ENCODE measurements at regions not wholly inside any gene's neighbourhood (a gene's known extent, or its start where the extent isn't known, plus 50 kb on each side); places are given as distances from the start of the nearest gene placed in this dataset.
"Not testable (repeated sequence)": the region's sequence is repeated elsewhere in the genome, so short reads cannot be mapped to it uniquely, and the experiment has no call there.

DNA sequence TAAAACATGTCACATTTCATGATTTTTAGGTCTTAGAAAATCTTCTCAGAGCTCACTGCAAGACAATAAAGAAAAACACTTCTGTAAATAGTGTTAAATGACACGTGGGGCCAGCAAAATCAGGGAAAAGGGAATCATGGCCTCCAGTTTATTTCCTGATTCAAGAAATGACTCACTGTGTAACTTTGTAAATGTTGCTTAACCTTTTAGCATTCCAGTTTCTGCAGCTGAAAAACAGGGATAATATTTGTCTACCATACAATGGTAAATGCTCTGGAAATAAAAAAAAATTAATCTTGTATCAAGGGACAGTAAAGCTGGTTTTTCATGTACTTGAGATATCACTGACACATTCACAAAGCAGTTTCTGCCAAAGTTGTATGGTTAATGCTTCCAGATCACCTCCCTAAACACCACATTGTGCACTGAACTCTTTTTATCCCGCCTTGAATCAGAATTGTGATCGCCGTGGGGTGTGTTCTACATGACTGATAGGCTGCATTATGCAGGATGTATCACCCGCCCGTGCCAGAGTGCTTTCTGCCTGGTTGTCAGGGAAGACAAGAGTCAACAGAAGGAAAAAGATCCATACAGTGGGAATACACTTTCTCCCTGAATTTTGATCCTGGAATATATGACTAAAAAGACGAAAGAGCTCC, 238.8 kb downstream of the IKZF2 start:
- DNase-seq = no peak

DNA sequence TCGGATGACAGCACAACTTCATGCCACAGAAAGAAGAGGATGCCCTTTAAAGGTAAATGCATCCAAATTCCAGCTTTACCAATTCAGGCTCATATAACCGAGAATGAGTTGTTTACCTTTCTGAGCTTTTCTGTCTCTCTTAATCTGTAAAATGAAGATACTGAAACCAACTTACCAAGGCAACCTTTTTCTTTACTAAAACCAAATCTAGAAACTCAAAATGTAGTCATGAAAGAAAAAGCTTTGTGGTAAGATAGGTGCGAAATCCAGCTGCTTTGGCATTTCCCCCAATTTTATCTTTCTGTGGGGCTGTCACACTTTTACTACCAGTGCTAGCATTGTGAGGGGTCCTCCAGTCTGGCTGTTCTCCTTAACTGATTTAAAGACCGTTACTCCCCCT, 240.4 kb downstream of the IKZF2 start:
- DNase-seq = no peak

DNA sequence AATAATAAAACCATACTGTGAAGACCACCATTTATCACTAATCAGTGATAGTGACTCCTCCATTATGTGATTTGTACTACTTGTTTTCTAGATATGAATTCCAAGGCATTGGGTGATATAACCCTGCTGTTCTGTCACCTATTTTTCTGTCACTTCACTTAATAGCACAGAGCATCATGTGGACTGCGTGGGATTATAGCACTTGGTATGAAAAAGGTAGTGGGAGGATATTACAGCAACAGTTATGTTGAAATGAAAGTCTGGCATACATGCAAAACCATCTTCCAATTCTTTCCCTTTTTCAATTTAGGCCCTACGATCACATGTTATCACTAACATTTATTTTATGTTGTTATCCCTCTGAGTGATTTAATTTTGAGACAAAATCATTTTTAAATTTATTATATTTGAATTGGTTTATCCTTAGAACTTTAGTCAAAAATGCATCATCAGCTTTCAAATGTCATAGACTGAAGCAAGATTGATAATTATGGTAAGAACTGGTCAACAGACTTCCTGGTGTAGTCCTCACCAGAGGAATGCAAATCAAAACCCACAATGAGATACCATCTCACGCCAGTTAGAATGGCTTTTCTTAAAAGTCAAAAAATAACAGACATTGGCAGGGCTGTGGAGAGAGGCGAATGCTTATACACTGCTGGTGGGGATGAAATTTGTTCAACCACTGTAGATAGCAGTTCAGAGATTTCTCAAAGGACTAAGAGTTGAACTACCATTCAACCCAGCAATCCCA, 242.6 kb downstream of the IKZF2 start:
- no peak for DNase-seq

DNA sequence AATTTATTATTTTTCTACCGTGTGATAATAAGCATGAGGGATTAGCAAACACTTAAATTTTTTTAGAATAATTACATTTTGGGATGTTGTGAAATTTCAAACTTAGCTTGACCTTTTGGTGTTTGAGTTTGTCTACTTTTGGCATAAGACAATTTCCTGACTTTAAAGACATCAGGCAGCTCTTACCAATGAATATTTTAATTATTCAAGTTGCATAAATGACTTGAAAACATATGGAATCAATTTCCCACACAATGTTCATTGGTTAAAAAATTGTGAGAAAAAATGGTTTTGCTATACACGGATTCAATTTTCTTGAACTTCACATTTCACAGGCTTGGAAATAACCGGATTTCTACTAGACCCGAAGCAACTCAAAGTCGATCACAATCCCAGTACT, 243.4 kb downstream of the IKZF2 start:
- DNase-seq = no peak

DNA sequence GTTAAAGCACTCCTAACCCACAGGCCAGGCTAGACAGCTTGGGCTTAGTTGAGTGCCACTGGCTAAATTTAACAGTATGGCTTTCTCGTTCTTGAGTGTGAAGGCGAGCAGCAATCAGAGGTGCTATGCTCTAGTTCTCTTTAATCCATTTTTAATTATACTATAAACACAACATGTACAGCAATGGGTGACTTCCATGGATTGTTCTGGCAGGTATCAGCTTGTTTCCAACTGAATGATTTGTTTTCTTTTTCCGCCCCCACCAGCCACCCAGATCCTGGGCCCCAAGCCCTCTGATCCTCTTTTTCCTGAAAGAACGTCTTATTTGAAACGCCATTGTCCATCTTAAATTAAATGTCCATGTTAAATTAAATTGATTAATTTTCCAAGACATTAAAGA, 244.8 kb downstream of the IKZF2 start:
- DNase-seq = no peak

DNA sequence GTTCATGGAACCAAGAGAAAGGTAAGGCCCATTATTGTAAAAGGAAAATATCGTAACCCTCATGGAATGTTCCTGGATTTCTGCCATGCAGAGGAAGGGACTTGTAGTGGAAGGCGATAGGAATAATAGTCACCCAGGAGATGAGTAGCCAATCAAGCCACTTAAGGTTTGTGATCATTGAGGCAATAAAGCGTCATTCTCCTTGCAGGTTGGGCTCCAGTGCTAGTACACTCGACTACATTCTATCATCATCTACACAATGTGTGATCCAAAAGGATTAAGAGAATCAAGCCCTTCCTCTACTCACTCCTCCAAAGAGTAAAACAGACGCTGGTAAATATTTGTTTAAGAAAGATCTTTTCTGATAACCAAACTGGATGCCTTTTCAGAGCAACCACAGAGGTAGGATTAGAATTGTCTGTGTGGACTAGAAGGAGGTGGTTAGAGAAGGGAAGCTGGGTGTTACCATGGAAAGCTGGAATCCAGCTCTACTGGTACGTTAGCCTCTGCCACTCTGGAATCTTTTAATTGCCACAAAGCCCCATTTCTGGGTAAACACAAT, 245.7 kb downstream of the IKZF2 start:
- no peak for DNase-seq

DNA sequence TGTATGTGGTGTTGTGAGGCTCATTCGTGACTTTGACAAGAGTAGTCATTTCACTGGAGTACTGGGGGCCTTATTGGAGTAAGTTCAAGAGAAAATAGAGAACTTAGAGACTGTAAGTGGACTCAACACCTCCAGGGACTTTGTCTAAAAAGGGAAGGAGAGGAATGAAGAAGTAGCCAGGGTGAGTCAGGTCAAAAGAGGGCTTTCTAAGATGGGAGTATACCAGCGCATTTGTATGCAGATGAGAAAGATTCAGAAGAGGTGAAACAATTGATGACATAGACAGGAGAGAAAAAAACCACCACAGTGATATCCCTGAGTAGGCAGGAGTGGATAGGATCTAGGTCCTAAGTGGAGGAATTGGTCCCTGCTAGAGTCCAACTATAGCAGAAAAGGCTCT, 246.8 kb downstream of the IKZF2 start:
- DNase-seq = no peak

DNA sequence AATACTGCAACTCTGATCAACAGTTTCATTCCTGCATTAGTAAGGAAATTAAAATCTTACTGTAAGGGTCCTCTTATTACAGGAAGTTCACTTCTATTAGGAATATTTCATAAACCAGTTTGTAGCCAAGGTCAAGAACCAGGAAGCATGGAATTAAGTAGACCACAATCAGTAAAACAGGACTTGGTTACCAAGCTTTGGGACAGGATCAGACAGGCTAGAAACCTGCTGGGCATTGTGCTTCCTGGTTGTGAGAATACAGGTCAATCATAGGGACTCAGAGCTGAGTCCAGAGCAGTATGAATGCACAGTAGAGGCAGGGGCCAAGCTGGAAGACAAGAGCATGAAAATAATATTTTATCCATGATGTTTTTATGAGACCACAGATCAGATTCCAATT, 248.0 kb downstream of the IKZF2 start:
- no peak for DNase-seq

DNA sequence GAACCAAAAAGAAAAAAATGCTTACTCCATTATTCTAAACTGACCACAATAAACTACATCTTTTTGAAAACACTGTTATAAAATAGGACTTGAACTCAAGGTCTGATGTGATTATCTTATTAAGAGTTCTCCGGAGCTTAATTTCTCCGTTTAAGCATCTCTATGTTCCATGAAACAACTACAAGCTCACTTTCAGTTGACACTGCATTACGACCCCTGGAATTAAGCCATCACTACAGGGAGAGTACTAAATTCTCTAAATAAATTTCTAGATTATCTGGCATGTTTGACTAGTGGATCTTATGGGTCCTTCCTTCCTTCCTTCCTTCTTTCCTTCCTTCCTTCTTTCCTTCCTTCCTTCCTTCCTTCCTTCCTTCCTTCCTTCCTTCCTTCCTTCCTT, 249.0 kb downstream of the IKZF2 start:
- no peak for DNase-seq

DNA sequence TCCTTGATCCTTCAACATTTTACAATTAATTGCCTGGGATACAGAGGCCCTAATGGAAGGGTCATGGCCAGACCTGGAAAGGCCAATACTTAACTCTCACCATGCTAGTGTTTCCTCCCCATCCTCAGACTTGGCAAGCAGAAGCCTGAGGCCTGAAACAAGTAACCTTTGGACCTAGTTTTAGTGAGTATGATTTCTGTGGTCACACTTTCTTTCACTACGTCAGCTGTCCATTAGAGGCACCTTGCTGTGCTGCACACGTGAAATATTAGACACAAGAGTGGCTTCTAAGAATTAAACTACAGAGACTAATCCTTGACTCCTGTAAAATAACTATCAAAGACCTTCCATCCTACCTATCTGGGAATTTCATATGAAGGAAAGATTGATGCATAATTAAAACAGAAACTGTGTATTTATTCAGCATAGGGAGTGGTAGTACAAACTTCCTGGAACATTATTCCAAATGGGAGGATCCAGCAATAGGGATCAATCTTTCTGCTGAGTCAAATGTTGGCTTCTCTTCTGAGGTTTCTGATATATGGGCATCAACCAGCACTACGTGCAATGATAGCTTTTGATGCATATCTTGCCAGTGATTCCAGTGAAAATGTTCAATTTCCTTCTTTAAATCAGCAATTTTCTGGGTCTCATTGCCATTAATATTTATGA, 249.7 kb downstream of the IKZF2 start:
- DNase-seq = no peak

DNA sequence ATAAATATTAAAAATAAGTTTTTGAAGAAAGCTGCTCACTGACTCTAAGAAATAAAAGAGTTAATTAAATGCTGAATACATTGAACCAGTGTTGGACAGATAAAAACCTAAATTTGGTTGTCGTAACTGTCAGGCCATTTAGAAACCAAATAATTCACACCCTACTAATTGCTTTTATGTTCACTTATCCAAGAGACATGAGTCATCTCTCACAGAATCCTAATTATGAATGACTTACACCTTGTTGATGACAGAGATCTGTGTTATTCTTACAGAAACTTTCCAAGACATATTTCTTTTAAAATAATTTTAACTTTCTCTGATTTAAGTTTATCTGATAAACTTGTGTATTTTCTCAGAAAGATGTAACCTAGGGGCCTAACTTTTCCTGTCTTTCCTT, 250.7 kb downstream of the IKZF2 start:
- no peak for DNase-seq

DNA sequence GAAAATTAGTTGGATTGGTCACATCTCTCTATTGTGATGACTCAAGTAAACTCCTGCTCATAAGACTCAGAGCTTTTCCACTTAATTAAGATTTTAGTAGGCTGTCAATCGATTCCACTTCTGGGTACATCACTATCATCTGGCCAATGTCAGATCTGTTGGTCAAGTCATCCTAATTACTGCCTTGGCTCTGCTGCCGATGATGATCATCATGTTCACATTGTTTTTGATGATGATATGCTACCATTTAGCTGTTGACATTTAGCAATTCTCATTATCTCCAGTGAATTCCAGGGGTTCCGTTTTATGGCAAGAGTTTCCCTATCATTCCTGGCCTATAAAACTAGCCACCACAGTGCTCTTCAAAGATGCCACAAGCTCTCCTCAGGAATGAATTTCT, 253.4 kb downstream of the IKZF2 start:
- DNase-seq = no peak

DNA sequence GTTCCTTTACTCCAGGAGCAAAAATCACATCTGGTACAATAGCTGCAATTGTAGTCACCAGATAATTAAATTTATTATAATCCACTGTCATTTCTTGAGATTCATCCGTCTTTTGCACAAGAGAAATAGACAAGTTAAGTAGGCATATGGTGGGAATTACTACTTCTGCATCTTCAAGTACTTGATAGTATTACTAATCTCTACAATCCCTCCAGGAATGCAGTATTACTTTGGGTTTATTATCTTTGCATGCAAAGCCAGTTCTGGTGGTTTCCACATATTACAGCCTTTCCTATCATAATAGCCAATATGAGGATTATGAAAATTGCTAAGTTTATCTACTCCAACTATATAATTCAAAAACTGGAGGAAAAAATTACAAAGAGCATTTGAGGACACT, 254.1 kb downstream of the IKZF2 start:
- no peak for DNase-seq

DNA sequence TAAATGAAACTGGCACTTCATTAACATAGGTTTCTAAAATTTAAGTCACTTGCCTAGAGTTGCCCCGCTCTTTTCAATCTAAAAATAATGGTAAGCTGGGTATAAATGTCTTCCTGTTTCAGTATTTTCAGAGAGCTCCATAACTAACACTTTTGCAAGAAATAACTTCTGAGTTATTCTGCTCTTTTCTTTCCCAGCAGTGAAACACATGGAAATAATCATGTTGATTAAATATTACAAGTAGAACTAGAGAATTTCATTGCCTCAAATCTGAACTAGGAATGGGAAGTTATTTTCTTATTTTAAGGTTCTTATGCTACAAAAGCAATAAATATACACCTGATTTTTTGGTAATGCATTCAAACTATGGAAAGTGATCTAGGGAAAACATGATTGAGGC, 257.4 kb downstream of the IKZF2 start:
- DNase-seq = no peak

DNA sequence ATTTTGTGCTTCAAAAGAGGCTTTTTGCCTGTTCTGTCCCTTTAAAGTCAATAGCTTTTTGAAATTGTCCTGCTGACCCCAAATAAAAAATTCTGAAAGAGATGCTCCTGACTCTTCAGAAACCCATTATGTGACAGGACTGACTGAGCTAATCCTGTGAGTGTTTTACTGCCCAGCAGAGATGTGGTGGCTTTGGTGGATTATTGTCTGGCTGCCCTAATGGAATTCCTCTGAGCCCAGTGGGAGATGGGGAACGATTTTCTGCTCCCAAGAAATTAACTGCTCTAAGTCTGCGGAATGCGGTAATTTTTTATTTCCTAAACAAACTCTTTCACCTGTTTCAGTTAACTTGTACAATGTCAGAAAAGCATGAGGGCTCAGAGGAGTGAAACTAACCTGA, 258.2 kb downstream of the IKZF2 start:
- DNase-seq = no peak

DNA sequence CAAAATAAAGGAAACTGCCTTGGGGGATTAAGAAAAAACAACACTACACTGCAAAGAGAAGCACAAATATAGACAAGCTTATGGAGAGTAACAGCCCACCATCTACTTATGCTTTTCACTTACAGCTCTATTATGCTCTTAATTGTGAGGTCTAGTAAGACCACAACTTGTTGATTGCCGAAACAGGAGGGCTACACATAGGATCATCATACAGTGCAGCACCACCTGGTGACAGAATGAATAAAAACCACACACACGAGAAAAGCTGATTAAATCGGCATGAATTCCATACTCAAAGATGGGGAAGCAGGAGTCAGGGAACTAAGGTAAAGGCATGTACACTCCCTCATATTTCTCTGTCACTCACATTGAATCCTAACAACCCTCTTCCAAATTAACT, 259.2 kb downstream of the IKZF2 start:
- DNase-seq = no peak

DNA sequence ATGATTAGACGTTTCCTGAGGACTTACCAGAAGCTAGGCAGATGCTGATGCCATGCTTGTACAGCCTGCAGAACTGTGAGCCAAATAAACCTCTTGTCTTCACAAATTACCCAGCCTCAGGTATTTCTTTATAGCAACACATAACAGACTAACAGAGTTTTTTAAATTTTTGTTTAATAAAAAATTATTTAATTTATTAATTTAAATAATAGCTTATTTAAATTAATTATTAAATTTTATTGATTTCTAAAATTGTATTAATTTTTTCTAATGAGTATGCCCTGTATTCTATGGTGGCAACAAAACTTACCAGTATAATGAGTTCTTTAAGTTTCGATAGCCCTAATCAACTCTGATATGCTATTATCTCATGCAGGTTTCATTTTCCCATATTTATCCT, 259.8 kb downstream of the IKZF2 start:
- no peak for DNase-seq

DNA sequence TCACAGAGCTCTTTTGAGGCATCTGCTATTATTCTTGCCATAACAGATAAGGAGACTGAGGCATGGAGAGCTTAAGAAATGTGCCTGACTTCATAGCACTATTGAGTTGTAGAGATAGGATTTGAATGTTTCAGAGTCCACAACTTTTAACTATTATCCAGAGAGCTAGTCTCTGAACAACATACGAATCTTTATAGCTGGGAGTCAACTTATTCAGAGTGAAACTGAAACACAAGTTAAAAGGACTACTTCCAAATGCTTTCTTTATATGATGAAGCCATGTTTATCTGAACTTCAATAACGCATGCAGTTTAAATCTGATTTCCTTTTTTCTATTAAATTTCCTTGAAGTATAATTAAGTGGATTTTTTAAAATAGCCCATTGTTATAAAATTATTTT, 268.8 kb downstream of the IKZF2 start:
- DNase-seq = no peak

DNA sequence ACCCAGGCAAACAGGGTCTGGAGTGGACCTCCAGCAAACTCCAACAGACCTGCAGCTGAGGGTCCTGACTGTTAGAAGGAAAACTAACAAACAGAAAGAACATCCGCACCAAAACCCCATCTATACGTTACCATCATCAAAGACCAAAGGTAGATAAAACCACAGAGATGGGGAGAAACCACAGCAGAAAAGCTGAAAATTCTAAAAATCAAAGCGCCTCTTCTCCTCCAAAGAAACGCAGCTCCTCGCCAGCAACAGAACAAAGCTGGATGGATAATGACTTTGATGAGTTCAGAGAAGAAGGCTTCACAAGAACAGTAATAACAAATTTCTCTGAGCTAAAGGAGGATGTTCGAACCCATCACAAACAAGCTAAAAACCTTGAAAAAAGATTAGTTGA, 274.9 kb downstream of the IKZF2 start:
- DNase-seq = not testable (repeated sequence)

DNA sequence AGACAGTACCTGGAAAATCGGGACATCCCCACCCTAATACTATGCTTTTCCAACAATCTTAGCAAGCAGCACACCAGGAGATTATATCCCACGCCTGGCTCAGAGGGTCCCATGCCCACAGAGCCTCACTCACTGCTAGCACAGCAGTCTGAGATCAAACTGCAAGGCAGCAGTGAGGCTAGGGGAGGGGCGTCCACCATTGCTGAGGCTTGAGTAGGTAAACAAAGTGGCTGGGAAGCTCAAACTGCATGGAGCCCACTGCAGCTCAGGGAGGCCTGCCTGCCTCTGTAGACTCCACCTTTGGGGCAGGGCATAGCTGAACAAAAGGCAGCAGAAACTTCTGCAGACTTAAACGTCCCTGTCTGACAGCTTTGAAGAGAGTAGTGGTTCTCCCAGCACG, 275.5 kb downstream of the IKZF2 start:
- DNase-seq = not testable (repeated sequence)

DNA sequence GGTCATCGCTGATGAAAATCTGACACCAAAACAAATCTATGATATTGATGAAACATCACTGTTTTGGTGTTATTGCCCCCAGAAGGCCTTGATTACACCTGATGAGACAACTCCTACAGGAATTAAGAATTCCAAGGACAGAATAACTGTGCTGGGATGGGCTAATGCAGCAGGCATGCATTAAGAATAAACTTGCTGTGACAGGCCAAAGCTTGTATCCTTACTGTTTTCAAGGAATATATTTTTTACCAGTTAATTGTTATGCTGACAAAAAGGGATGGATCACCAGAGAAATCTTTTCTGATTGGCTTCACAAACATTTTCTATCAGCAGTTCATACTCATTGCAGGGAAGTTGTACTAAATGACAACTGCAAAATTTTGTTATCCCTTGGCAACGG, 278.2 kb downstream of the IKZF2 start:
- DNase-seq = no peak

DNA sequence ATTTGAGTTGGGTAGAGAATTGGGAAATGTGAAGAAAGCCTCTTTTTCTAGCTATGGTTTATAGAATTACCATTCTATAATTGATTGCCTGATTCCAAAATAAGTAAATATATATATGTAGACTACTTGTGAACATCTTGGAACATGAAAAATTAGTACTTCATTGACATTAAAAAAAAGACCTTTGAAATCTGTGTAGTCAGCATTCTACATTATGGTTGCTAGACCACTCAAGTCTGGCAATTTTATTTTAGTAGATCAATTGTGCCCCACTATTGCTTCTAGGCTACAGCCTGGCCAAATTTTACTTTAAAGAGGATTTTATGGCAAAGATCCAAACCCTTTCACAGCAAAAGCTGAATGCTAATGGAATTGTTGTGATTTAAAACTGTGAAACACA, 279.8 kb downstream of the IKZF2 start:
- DNase-seq = no peak

DNA sequence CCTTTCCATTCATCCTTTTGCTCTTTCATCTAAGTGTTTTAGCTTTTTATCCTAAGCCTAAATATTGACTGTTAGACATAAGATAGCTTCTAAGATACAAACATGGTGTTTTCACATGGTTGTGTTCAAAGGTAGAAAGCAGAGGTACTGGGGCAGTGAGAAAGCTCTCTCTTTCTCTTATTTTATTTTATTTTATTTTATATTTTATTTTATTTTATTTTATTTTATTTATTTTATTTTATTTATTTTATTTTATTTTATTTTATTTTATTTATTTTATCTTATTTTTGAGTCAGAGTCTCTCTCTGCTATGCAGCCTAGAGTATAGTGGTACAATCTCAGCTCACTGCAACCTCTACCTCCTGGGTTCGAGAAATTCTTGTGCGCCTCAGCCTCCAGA, 287.2 kb downstream of the IKZF2 start:
- DNase-seq = no peak

DNA sequence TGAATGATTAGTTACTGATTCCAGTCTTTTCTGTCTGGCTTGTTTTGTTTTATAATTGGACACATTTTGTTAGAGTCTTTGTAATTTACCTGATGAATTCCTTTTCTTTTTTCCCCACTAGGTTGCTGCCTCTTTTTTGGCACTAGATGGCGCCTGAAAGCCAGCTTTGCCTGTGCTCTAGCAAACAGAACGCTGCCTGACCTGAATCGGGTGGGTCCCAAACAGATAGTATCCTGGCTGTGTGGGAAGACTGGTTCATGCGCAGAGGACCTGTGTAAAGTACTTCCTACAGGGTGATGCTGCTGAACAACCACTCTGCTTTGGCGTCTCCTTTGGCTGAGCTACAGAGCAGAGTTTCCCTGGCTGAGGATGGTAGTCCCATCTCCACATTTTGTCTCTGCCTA, 288.2 kb downstream of the IKZF2 start:
- no peak for DNase-seq
